NT2/D1 (cell line): ENCODE measurements at regions not wholly inside any gene's neighbourhood (a gene's known extent, or its start where the extent isn't known, plus 50 kb on each side); places are given as distances from the start of the nearest gene placed in this dataset.
A peak's percentile ranks its signal among the peaks of the same experiment; 100 is the strongest.

Source experiments
- DNase-seq: peaks from one replicate; pipeline ENCODE4 v3.0.0-alpha.2; 2011; ENCODE audit warnings: low read depth, low spot score
- H3K27me3 ChIP-seq: 2 replicates; pipeline ENCODE4 v1.6.0; 2011; ENCODE audit warnings: mild to moderate bottlenecking; ENCODE audit not compliant: insufficient read length, insufficient read depth
- H3K36me3 ChIP-seq: 2 replicates; pipeline ENCODE4 v1.6.1; 2011; ENCODE audit warnings: mild to moderate bottlenecking, low read length, mixed read lengths; ENCODE audit not compliant: insufficient read depth, insufficient read length
- H3K4me1 ChIP-seq: 2 replicates; pipeline ENCODE4 v1.5.1; 2011; ENCODE audit not compliant: insufficient read depth, insufficient read length
- H3K4me3 ChIP-seq: 2 replicates; pipeline ENCODE4 v1.5.1; 2011; ENCODE audit warnings: low read depth; ENCODE audit not compliant: insufficient read length
- H3K9ac ChIP-seq: 2 replicates; pipeline ENCODE4 v1.6.0; 2011; ENCODE audit warnings: low read depth; ENCODE audit not compliant: insufficient read length
- H3K9me3 ChIP-seq: 2 replicates; pipeline ENCODE4 v1.5.1; 2011; ENCODE audit warnings: mild to moderate bottlenecking, low read length; ENCODE audit not compliant: insufficient read depth
- SUZ12 ChIP-seq: IDR thresholded peaks from 2 replicates; pipeline ENCODE4 v1.6.1; 2011; ENCODE audit not compliant: insufficient read length, insufficient read depth; ENCODE audit errors: extremely low read depth
- YY1 ChIP-seq: IDR thresholded peaks from 2 replicates; pipeline ENCODE4 v1.6.1; 2011; ENCODE audit not compliant: insufficient read length, insufficient read depth
- ZNF274 ChIP-seq: IDR thresholded peaks from 2 replicates; pipeline ENCODE4 v1.6.1; 2011; ENCODE audit warnings: mild to moderate bottlenecking, low read depth, low read length

- DNase-seq, result no peak
- TF ChIP-seq SUZ12, result no peak
- no peak for TF ChIP-seq ZNF274
- TF ChIP-seq YY1, result no peak
- no peaks in the 10 kb centered on the region for H3K9me3 ChIP-seq
- no peaks in the 10 kb centered on the region for H3K36me3 ChIP-seq
- H3K4me1 ChIP-seq, result no peaks in the 10 kb centered on the region
- no peaks in the 10 kb centered on the region for H3K27me3 ChIP-seq
- H3K9ac ChIP-seq, result no peak overlapping the region
- H3K4me3 ChIP-seq, result no peak overlapping the region
These were observed 60.6 kb upstream of the TRPC7 start for GRCh38 chr5:136425921-136426320.

DNA sequence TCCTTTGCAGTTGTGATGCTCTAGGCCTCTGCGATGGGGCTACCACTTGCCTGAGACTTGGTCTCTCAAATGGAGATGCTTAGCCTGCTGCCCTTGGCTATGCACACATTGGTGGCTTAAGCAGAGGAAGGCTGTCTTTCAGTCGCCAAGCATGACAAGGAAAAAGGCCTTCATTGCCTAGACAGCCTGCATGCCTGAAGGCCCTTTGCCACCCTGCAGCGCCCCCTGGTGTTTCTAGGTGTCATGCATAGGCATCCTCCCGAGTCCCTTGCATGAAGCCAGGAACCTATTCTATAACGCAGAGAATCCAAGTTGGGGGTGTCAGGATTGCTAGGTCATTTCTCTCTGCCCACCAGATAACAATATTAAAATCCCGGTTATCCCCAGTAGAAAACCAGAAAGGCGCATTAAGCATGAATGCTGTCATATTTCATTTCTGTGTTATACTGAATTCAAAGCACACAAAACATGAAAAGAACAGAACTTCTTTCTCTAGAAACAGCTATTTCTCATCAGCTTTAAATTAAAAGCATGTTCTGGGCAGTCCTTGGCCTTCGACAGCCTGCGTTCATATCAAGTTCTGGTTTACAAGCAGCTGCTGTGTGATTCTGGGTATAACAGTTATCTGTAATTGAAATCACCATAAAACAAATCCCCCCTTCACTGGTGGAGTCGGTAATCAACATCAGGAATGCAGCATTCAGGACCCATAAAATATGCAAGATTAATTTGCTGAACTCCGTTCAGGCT, 59.7 kb upstream of the TRPC7 start:
- Histone ChIP-seq H3K9ac (no peak overlapping the region), H3K36me3 (no peaks in the 10 kb centered on the region), H3K4me3 (no peak overlapping the region), H3K27me3 (no peaks in the 10 kb centered on the region), H3K9me3 (no peaks in the 10 kb centered on the region), H3K4me1 (no peaks in the 10 kb centered on the region)
- TF ChIP-seq YY1 (no peak), SUZ12 (no peak)
- peak; percentile 72 for DNase-seq

GRCh38 chr5:136423944-136424606, 58.7 kb upstream of the TRPC7 start:
- Histone ChIP-seq H3K36me3 (no peaks in the 10 kb centered on the region), H3K27me3 (no peaks in the 10 kb centered on the region), H3K4me1 (no peaks in the 10 kb centered on the region), H3K4me3 (no peak overlapping the region), H3K9ac (no peak overlapping the region), H3K9me3 (no peaks in the 10 kb centered on the region)
- no peak for DNase-seq
- TF ChIP-seq SUZ12 (no peak), YY1 (no peak), ZNF274 (no peak)

- Histone ChIP-seq H3K36me3 (no peaks in the 10 kb centered on the region), H3K9ac (no peak overlapping the region), H3K4me3 (no peak overlapping the region), H3K27me3 (no peaks in the 10 kb centered on the region), H3K9me3 (no peaks in the 10 kb centered on the region), H3K4me1 (no peaks in the 10 kb centered on the region)
- no peak for DNase-seq
- TF ChIP-seq ZNF274, result no peak
These were observed 55.0 kb upstream of the TRPC7 start for GRCh38 chr5:136420168-136420898.

GRCh38 chr5:136418301-136418700, 53.0 kb upstream of the TRPC7 start:
- Histone ChIP-seq H3K4me3 (no peak overlapping the region), H3K4me1 (no peaks in the 10 kb centered on the region), H3K27me3 (no peaks in the 10 kb centered on the region), H3K36me3 (no peaks in the 10 kb centered on the region), H3K9ac (no peak overlapping the region), H3K9me3 (no peaks in the 10 kb centered on the region)
- no peak for TF ChIP-seq SUZ12
- TF ChIP-seq ZNF274, result no peak
- no peak for TF ChIP-seq YY1
- DNase-seq, result no peak
